Activated CD4-positive, alpha-beta T cell treated with anti-CD3 and anti-CD28 coated beads, Interleukin-2, amount 10 ng/mL, durations not matched to agents 24 days and 14 days (primary cell): ENCODE measurements at regions not wholly inside any gene's neighbourhood (a gene's known extent, or its start where the extent isn't known, plus 50 kb on each side); places are given as distances from the start of the nearest gene placed in this dataset.
A peak's percentile ranks its signal among the peaks of the same experiment; 100 is the strongest.

Experiments used
- DNase-seq: peaks from one replicate; pipeline ENCODE4 v3.0.0; 2022
- H3K27ac Mint-ChIP-seq: one replicate; pipeline ENCODE4 v1.8.0; 2022; ENCODE audit warnings: mild to moderate bottlenecking, mixed read lengths
- H3K27me3 Mint-ChIP-seq: one replicate; pipeline ENCODE4 v1.8.0; 2022; ENCODE audit warnings: mixed read lengths
- H3K36me3 Mint-ChIP-seq: one replicate; pipeline ENCODE4 v1.8.0; 2022; ENCODE audit warnings: low read depth, mild to moderate bottlenecking, mixed read lengths
- H3K4me1 Mint-ChIP-seq: one replicate; pipeline ENCODE4 v1.8.0; 2021; ENCODE audit warnings: mixed read lengths
- H3K4me3 Mint-ChIP-seq: one replicate; pipeline ENCODE4 v1.8.0; 2022; ENCODE audit warnings: mild to moderate bottlenecking, moderate library complexity, mixed read lengths
- H3K9me3 Mint-ChIP-seq: one replicate; pipeline ENCODE4 v1.8.0; 2021; ENCODE audit warnings: mixed read lengths
- intact Hi-C: fragments of 100-400 bp; cut with micrococcal nuclease; formaldehyde crosslinking; loops from one replicate; pipeline ENCODE4 v1.15.1; 2023

GRCh38 chr16:86069736-86070298, 170.9 kb downstream of the IRF8 start:
- Mint-ChIP-seq H3K9me3 (no peaks in the 10 kb centered on the region), H3K36me3 (no peaks in the 10 kb centered on the region), H3K4me3 (no peak overlapping the region), H3K27me3 (peaks cover 4% of the 10 kb centered on the region), H3K27ac (no peak overlapping the region), H3K4me1 (no peaks in the 10 kb centered on the region)
- DNase-seq: no peak
- intact Hi-C loops: no loop called here

GRCh38 chr16:86070484-86070883, 171.5 kb downstream of the IRF8 start:
- Mint-ChIP-seq H3K27ac (no peak overlapping the region), H3K4me1 (no peaks in the 10 kb centered on the region), H3K4me3 (no peak overlapping the region), H3K9me3 (no peaks in the 10 kb centered on the region), H3K27me3 (peaks cover 4% of the 10 kb centered on the region), H3K36me3 (no peaks in the 10 kb centered on the region)
- DNase-seq: no peak
- intact Hi-C loops: no loop called here

GRCh38 chr16:86070971-86071370, 172.0 kb downstream of the IRF8 start:
- intact Hi-C loops: no loop called here
- no peak overlapping the region for H3K27ac Mint-ChIP-seq

GRCh38 chr16:86071611-86072240, 172.8 kb downstream of the IRF8 start:
- Mint-ChIP-seq H3K4me3 (no peak overlapping the region), H3K36me3 (no peaks in the 10 kb centered on the region)
- intact Hi-C loops: loop anchor here (2.0 kb wide), 1 partner anchor 449 kb away; no protein-coding TSS in a partner anchor

More at GRCh38 chr16:86070971-86071370, 172.0 kb downstream of the IRF8 start:
- Mint-ChIP-seq H3K4me1 (no peaks in the 10 kb centered on the region), H3K27me3 (peaks cover 4% of the 10 kb centered on the region), H3K9me3 (no peaks in the 10 kb centered on the region), H3K4me3 (no peak overlapping the region), H3K36me3 (no peaks in the 10 kb centered on the region)
- DNase-seq: no peak

GRCh38 chr16:86072328-86073102, 173.6 kb downstream of the IRF8 start:
- intact Hi-C loops: loop anchor here (2.0 kb wide), 1 partner anchor 448 kb away; no protein-coding TSS in a partner anchor
- peaks cover 4% of the 10 kb centered on the region for H3K27me3 Mint-ChIP-seq
- no peaks in the 10 kb centered on the region for H3K36me3 Mint-ChIP-seq
- H3K4me1 Mint-ChIP-seq: no peaks in the 10 kb centered on the region
- no peak overlapping the region for H3K27ac Mint-ChIP-seq
- H3K9me3 Mint-ChIP-seq: no peaks in the 10 kb centered on the region
- H3K4me3 Mint-ChIP-seq: no peak overlapping the region
- DNase-seq: peak; percentile 78

More at GRCh38 chr16:86071611-86072240, 172.8 kb downstream of the IRF8 start:
- Mint-ChIP-seq H3K27ac (no peak overlapping the region), H3K27me3 (peaks cover 4% of the 10 kb centered on the region), H3K4me1 (no peaks in the 10 kb centered on the region), H3K9me3 (no peaks in the 10 kb centered on the region)
- no peak for DNase-seq

GRCh38 chr16:86073103-86073625, 174.2 kb downstream of the IRF8 start:
- intact Hi-C loops: loop anchor here (2.0 kb wide), 1 partner anchor 448 kb away; no protein-coding TSS in a partner anchor
- DNase-seq: no peak
- H3K4me1 Mint-ChIP-seq: no peaks in the 10 kb centered on the region
- no peaks in the 10 kb centered on the region for H3K9me3 Mint-ChIP-seq
- H3K27me3 Mint-ChIP-seq: peaks cover 4% of the 10 kb centered on the region
- no peaks in the 10 kb centered on the region for H3K36me3 Mint-ChIP-seq
- H3K4me3 Mint-ChIP-seq: no peak overlapping the region
- no peak overlapping the region for H3K27ac Mint-ChIP-seq

GRCh38 chr16:86073763-86074493, 175.0 kb downstream of the IRF8 start:
- no peaks in the 10 kb centered on the region for H3K4me1 Mint-ChIP-seq
- DNase-seq: no peak

GRCh38 chr16:86074651-86075487, 175.9 kb downstream of the IRF8 start:
- no peak overlapping the region for H3K27ac Mint-ChIP-seq
- no peaks in the 10 kb centered on the region for H3K36me3 Mint-ChIP-seq
- intact Hi-C loops: no loop called here
- DNase-seq: no peak
- peaks cover 4% of the 10 kb centered on the region for H3K27me3 Mint-ChIP-seq
- no peak overlapping the region for H3K4me3 Mint-ChIP-seq
- no peaks in the 10 kb centered on the region for H3K9me3 Mint-ChIP-seq
- no peaks in the 10 kb centered on the region for H3K4me1 Mint-ChIP-seq

More at GRCh38 chr16:86073763-86074493, 175.0 kb downstream of the IRF8 start:
- intact Hi-C loops: loop anchor here (2.0 kb wide), 1 partner anchor 447 kb away; no protein-coding TSS in a partner anchor
- Mint-ChIP-seq H3K9me3 (no peaks in the 10 kb centered on the region), H3K27ac (no peak overlapping the region), H3K36me3 (no peaks in the 10 kb centered on the region), H3K4me3 (no peak overlapping the region), H3K27me3 (peaks cover 3% of the 10 kb centered on the region)

GRCh38 chr16:86075488-86075785, 176.5 kb downstream of the IRF8 start:
- Mint-ChIP-seq H3K4me3 (no peak overlapping the region), H3K27me3 (peaks cover 9% of the 10 kb centered on the region), H3K4me1 (no peaks in the 10 kb centered on the region), H3K27ac (no peak overlapping the region), H3K9me3 (no peaks in the 10 kb centered on the region), H3K36me3 (no peaks in the 10 kb centered on the region)
- no peak for DNase-seq
- intact Hi-C loops: no loop called here

GRCh38 chr16:86075839-86076440, 177.0 kb downstream of the IRF8 start:
- Mint-ChIP-seq H3K36me3 (no peaks in the 10 kb centered on the region), H3K27ac (no peak overlapping the region), H3K4me3 (no peak overlapping the region), H3K4me1 (no peaks in the 10 kb centered on the region), H3K9me3 (no peaks in the 10 kb centered on the region), H3K27me3 (peaks cover 7% of the 10 kb centered on the region)
- DNase-seq: no peak
- intact Hi-C loops: no loop called here

- no peaks in the 10 kb centered on the region for H3K9me3 Mint-ChIP-seq
- H3K27ac Mint-ChIP-seq: no peak overlapping the region
- H3K4me1 Mint-ChIP-seq: no peaks in the 10 kb centered on the region
- H3K36me3 Mint-ChIP-seq: no peaks in the 10 kb centered on the region
- intact Hi-C loops: no loop called here
- no peak overlapping the region for H3K4me3 Mint-ChIP-seq
- peaks cover 7% of the 10 kb centered on the region for H3K27me3 Mint-ChIP-seq
- no peak for DNase-seq
These were observed 177.6 kb downstream of the IRF8 start for GRCh38 chr16:86076606-86077005.

GRCh38 chr16:86077243-86077940, 178.4 kb downstream of the IRF8 start:
- H3K4me3 Mint-ChIP-seq: no peak overlapping the region
- no peak overlapping the region for H3K27ac Mint-ChIP-seq
- DNase-seq: no peak
- H3K27me3 Mint-ChIP-seq: peaks cover 7% of the 10 kb centered on the region
- no peaks in the 10 kb centered on the region for H3K36me3 Mint-ChIP-seq
- no peaks in the 10 kb centered on the region for H3K9me3 Mint-ChIP-seq
- H3K4me1 Mint-ChIP-seq: no peaks in the 10 kb centered on the region
- intact Hi-C loops: no loop called here
